ENCODE measurements at regions not wholly inside any gene's neighbourhood (a gene's known extent, or its start where the extent isn't known, plus 50 kb on each side); places are given as distances from the start of the nearest gene placed in this dataset.

- Histone ChIP-seq H3K9me2 (ENCODE audit: insufficient read depth, low read length) (no peaks in the 10 kb centered on the region), H4K20me1 (ENCODE audit: insufficient read depth) (no peaks in the 10 kb centered on the region), H3K4me2 (ENCODE audit: low read length) (no peak overlapping the region), H3K79me2 (replicated peaks; ENCODE audit: insufficient read depth, low read length) (no peaks in the 10 kb centered on the region), H3K27me3 (ENCODE audit: insufficient read depth, low read depth, low read length) (no peaks in the 10 kb centered on the region), H3K27ac (ENCODE audit: low read length) (no peak overlapping the region), H3K4me3 (ENCODE audit: low read length) (no peak overlapping the region), H3F3A (ENCODE audit: insufficient read depth, low read length, poor library complexity, severe bottlenecking) (no peaks in the 10 kb centered on the region), H3K36me3 (ENCODE audit: insufficient read depth, low read length) (no peaks in the 10 kb centered on the region), H3K9ac (ENCODE audit: low read length) (no peak overlapping the region), H2AFZ (ENCODE audit: low read depth, low read length) (no peak overlapping the region), H3K9me3 (ENCODE audit: low read length) (no peaks in the 10 kb centered on the region)
- TF ChIP-seq POLR2AphosphoS5 (IDR thresholded peaks at IDR 0.05) (no peak), TAF1 (IDR thresholded peaks at IDR 0.05; ENCODE audit: low read depth) (no peak), MXI1 (conservative IDR thresholded peaks at IDR 0.05; ENCODE audit: poor library complexity, severe bottlenecking) (no peak), CTCF (IDR thresholded peaks at IDR 0.05; ENCODE audit: poor library complexity, severe bottlenecking) (no peak), EP300 (conservative IDR thresholded peaks at IDR 0.05; ENCODE audit: poor library complexity, severe bottlenecking) (no peak), EZH2 (IDR thresholded peaks at IDR 0.05; ENCODE audit: borderline replicate concordance, insufficient read depth, low read length, poor library complexity, severe bottlenecking) (no peak), REST (IDR thresholded peaks at IDR 0.05; ENCODE audit: borderline replicate concordance) (no peak), RAD21 (conservative IDR thresholded peaks at IDR 0.05) (no peak), SMC3 (conservative IDR thresholded peaks at IDR 0.05; ENCODE audit: poor library complexity) (no peak)
Measured at GRCh38 chr2:72010647-72011369, 136.9 kb downstream of the CYP26B1 start.

GRCh38 chr2:72008608-72009007, 139.1 kb downstream of the CYP26B1 start:
- Histone ChIP-seq H2AFZ (ENCODE audit: low read depth, low read length) (no peak overlapping the region), H3K9me2 (ENCODE audit: insufficient read depth, low read length) (no peaks in the 10 kb centered on the region)
- TF ChIP-seq REST (IDR thresholded peaks at IDR 0.05; ENCODE audit: borderline replicate concordance) (no peak), MXI1 (conservative IDR thresholded peaks at IDR 0.05; ENCODE audit: poor library complexity, severe bottlenecking) (no peak), RAD21 (conservative IDR thresholded peaks at IDR 0.05) (no peak)

More at GRCh38 chr2:72008608-72009007, 139.1 kb downstream of the CYP26B1 start:
- Histone ChIP-seq H3K27me3 (ENCODE audit: insufficient read depth, low read depth, low read length) (no peaks in the 10 kb centered on the region), H3F3A (ENCODE audit: insufficient read depth, low read length, poor library complexity, severe bottlenecking) (no peaks in the 10 kb centered on the region), H3K9ac (ENCODE audit: low read length) (no peak overlapping the region), H3K4me3 (ENCODE audit: low read length) (no peak overlapping the region), H3K27ac (ENCODE audit: low read length) (no peak overlapping the region), H3K36me3 (ENCODE audit: insufficient read depth, low read length) (no peaks in the 10 kb centered on the region), H3K79me2 (replicated peaks; ENCODE audit: insufficient read depth, low read length) (no peaks in the 10 kb centered on the region), H3K9me3 (ENCODE audit: low read length) (no peaks in the 10 kb centered on the region), H4K20me1 (ENCODE audit: insufficient read depth) (no peaks in the 10 kb centered on the region), H3K4me2 (ENCODE audit: low read length) (no peak overlapping the region)

Data from neural cell (in vitro differentiated cells).